Activated T-cell treated with anti-CD3 and anti-CD28 coated beads, Interleukin-2, amount 50 U/mL, for 72 hours (primary cell): ENCODE measurements at regions not wholly inside any gene's neighbourhood (a gene's known extent, or its start where the extent isn't known, plus 50 kb on each side); places are given as distances from the start of the nearest gene placed in this dataset.
A peak's percentile ranks its signal among the peaks of the same experiment; 100 is the strongest.

Experiments used
- ATAC-seq, 2 donors: fragments of 150-1000 bp; cut with Tn5 transposase; replicated peaks in 1 of 2; 2 replicates each; pipeline ENCODE4 v1.10.0; 2021; ENCODE audit warnings: moderate library complexity in 2 of 2, mild to moderate bottlenecking in 1 of 2
- DNase-seq, 2 donors: peaks; one replicate each; pipeline ENCODE4 v3.0.0; 2021 to 2022; ENCODE audit warnings: mixed read lengths in 1 of 2
- H3K27ac Mint-ChIP-seq: one replicate; pipeline ENCODE4 v1.8.0; 2022; ENCODE audit warnings: mild to moderate bottlenecking, moderate library complexity, mixed read lengths
- H3K27me3 Mint-ChIP-seq: one replicate; pipeline ENCODE4 v1.8.0; 2022; ENCODE audit warnings: low read depth, mixed read lengths
- H3K36me3 Mint-ChIP-seq, 2 donors: one replicate each; pipeline ENCODE4 v1.8.0; 2022; ENCODE audit warnings: mixed read lengths in 2 of 2, mild to moderate bottlenecking in 1 of 2; ENCODE audit not compliant: insufficient read depth in 2 of 2
- H3K4me1 Mint-ChIP-seq: one replicate; pipeline ENCODE4 v1.8.0; 2022; ENCODE audit warnings: low read depth, mixed read lengths
- H3K4me3 Mint-ChIP-seq, 2 donors: one replicate each; pipeline ENCODE4 v1.8.0; 2022; ENCODE audit warnings: mild to moderate bottlenecking in 2 of 2, mixed read lengths in 2 of 2, moderate library complexity in 2 of 2
- H3K9me3 Mint-ChIP-seq, 2 donors: one replicate each; pipeline ENCODE4 v1.8.0; 2022; ENCODE audit warnings: mixed read lengths in 2 of 2

DNA sequence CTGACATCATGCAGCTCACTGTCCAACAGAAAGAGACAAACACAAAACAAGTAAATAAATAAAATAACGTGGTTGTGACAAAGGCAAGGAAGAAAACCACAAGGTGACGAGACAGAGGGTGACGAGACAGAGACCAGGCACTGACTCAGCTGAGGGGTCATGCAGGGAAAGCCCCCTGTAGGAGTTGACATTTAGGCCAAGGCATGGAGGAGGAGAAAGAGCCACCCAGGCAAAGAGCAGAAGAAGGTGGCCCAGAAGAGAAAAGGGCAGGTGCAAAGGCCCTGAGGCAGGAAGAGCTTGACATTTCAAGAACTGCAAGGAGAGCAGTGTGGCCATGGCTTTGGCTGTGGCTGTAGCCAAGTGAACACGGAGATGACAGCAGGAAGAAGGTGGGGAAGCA lies 65.1 kb upstream of the ID3 start:
- DNase-seq (peak; percentile 68 to 79), ATAC-seq (peak; percentile 76 to 80)
- Mint-ChIP-seq H3K4me3 (peak overlapping the region; percentile 60 to 62), H3K4me1 (peaks cover 80% of the 10 kb centered on the region), H3K27me3 (no peaks in the 10 kb centered on the region), H3K36me3 (peaks cover 7 to 12% of the 10 kb centered on the region in 2 donors), H3K27ac (peak overlapping the region; percentile 84), H3K9me3 (peaks cover 8 to 12% of the 10 kb centered on the region in 2 donors)

DNA sequence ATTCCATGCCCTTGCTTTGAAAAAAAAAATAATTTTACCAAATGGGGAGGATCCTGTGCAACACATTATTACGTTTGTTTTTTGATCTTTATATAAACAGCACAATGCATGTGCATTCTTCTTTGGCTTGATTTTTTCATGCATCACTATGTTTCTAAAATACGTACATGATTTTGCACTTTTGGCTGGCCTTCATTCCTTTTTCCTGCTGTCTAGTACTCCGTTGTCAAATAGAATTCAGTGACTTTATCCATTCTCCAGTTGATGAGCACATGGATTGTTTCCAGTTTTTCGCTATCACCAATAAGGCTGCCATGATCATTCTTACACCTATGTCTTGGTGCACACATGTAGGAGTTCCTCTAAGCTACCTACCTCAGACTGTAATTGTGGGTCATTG lies 63.0 kb upstream of the ID3 start:
- H3K27ac Mint-ChIP-seq: no peak overlapping the region
- no peaks in the 10 kb centered on the region for H3K27me3 Mint-ChIP-seq
- H3K4me1 Mint-ChIP-seq: peaks cover 85% of the 10 kb centered on the region
- H3K36me3 Mint-ChIP-seq: peaks cover 7 to 16% of the 10 kb centered on the region in 2 donors
- peaks cover 8 to 12% of the 10 kb centered on the region in 2 donors for H3K9me3 Mint-ChIP-seq
- ATAC-seq: no peak
- no peak for DNase-seq
- no peak overlapping the region for H3K4me3 Mint-ChIP-seq

DNA sequence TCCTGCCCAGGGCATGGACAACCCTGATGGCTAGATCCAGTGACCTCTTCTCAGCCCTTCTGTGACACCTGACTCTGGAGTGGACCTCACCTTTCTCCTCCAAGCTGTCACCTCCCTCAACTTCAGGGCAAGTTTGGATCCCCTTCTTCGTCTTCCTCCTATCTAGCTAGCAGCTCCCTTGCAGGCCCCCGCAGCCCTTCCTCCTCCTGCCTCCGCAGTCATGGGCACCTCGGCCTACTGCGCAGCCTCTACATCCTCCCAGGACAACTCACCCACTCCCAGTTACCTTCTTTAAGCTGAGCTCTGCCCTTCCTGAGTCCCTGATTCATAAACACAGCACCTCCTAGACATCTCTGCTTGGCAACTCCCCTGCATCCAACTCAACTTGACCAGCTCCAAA lies 61.3 kb upstream of the ID3 start:
- Mint-ChIP-seq H3K36me3 (peaks cover 3 to 9% of the 10 kb centered on the region in 2 donors), H3K27ac (peak overlapping the region; percentile 42), H3K4me1 (peaks cover 85% of the 10 kb centered on the region), H3K4me3 (peak overlapping the region; percentile 56 to 63), H3K27me3 (no peaks in the 10 kb centered on the region), H3K9me3 (peaks cover 4% of the 10 kb centered on the region in 2 donors)
- ATAC-seq: no peak
- DNase-seq: no peak

DNA sequence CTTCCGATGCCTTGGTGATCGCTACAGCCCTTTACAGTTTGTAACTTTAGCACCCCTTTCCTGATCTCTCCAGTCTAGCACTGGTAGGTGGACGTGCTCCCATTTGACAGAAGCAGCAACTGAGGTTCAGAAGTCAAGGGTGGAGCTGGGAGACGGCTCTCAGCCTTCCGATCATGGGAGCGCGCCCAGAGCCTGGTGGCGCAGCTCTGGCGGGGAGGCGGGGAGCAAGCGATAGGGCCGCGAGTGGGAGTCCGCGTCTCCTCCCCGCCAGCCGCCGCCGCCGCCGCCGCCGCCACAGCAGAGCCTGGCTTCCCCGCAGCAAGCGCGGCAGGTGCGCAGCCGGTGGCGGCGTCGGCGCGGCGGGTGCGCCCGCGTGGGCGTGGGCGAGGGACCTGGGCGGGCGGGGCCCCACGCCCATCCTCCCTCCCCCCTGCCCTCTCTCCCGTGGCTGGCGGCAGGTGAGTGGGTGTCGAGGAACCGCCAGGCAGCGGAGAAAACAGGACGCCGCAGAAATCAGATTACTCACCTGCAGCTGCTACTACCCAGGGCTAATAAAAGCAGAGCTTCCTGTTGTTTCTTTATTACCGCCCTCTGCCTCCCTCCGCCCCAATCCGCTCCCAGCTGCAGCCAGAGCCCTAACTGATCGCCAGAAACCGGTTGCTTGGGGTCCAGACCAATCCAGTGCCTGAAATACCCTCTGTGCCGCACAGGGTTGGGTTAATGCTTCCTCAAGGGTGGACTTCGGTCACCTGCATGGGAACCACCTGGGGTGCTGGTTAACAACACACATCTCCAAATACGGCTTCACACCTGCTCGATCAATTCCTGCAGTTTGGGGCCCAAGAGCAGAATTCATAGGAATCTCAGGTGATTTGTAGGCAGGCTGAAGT lies 60.2 kb upstream of the ID3 start:
- H3K4me3 Mint-ChIP-seq: peak overlapping the region; percentile 64 to 76
- H3K27me3 Mint-ChIP-seq: no peaks in the 10 kb centered on the region
- ATAC-seq (peak; percentile 70 to 77), DNase-seq (peak; percentile 80 to 82)
- peaks cover 2 to 7% of the 10 kb centered on the region in 2 donors for H3K36me3 Mint-ChIP-seq
- peaks cover 3% of the 10 kb centered on the region in 2 donors for H3K9me3 Mint-ChIP-seq
- peaks cover 82% of the 10 kb centered on the region for H3K4me1 Mint-ChIP-seq
- H3K27ac Mint-ChIP-seq: peak overlapping the region; percentile 22

DNA sequence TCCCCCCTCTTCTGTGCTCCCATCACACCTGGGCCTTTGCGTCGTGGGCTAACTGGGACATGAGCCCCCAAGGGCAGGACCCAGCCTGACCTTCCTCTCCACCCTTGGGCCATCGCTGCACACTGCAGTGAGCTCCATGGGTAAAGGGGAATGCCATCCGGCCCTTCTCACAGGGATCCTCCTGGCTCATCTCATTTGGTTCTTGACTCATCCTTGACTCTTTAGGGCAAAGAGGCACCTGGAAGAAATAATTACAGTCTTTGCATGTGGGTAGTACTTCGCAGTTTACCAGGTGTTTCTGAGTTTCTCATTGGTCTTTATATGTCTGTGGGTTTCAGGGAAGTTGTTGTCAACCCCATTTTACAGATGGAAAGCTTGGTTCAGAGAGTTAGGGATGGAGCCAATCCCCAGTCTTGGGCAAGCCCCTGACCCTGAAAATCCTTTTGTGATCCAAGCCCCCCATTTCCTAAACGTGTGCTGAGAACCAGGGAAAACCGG lies 59.3 kb upstream of the ID3 start:
- no peak overlapping the region for H3K27ac Mint-ChIP-seq
- ATAC-seq (no peak), DNase-seq (no peak)
- peak overlapping the region; percentile 64 to 73 for H3K4me3 Mint-ChIP-seq
- H3K9me3 Mint-ChIP-seq: no peaks in the 10 kb centered on the region
- peaks cover 82% of the 10 kb centered on the region for H3K4me1 Mint-ChIP-seq
- H3K27me3 Mint-ChIP-seq: no peaks in the 10 kb centered on the region
- peaks cover 0 to 4% of the 10 kb centered on the region in 2 donors for H3K36me3 Mint-ChIP-seq

DNA sequence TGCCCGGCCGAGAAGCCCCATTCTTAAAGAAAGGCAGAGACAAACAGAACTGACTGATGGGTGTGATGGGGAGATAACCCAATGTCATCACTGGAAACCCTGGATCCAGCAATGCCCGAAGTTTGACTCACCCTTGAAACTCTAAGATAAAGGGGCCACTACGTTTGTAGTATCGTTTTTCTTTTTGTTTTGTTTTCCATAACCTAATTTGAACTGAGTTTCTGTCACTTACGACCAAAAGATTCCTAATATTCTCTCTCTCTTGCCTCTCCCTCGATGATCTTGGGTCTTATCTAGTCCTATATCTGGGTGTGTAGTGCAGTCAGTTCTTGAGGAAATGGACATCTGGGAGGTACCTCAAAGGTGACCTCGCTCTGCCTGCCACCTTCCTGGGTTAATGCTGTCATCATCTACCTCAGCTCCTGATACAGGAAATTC lies 57.8 kb upstream of the ID3 start:
- Mint-ChIP-seq H3K27ac (peak overlapping the region; percentile 71), H3K27me3 (no peaks in the 10 kb centered on the region), H3K4me1 (peaks cover 87% of the 10 kb centered on the region), H3K36me3 (peaks cover 0 to 4% of the 10 kb centered on the region in 2 donors), H3K9me3 (no peaks in the 10 kb centered on the region), H3K4me3 (peak overlapping the region in 1 of 2 donors; percentile 42)
- DNase-seq (peak; percentile 18 to 36), ATAC-seq (peak; percentile 25 to 39)

DNA sequence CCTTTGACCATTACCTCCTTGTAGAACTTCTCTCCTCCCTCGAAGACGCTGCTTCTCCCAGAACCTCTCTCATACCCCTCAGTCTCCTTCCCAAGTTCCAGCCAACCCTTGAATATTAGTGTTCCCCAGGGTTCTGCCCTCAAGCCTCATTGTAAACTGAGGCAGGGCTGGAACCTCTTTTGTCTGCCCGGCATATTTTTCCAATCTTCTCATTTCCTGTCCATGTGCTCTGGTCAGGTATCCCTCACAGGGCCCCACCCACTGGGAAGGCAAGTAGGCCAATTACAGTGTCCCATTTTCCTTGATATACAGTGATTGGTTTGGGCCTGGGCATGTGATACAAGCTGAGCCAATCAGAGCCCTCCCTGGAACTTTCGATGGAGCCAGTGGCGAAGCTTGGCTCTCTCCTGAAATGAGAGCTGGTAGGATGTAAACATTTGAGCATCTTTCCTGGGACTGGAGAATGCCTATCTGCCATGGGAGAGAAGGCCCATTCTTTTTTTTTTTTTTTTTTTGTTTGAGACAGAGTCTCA lies 57.1 kb upstream of the ID3 start:
- DNase-seq (no peak), ATAC-seq (no peak)
- Mint-ChIP-seq H3K4me1 (peaks cover 93% of the 10 kb centered on the region), H3K27me3 (no peaks in the 10 kb centered on the region), H3K36me3 (peaks cover 0 to 4% of the 10 kb centered on the region in 2 donors), H3K27ac (no peak overlapping the region), H3K4me3 (no peak overlapping the region), H3K9me3 (no peaks in the 10 kb centered on the region)

DNA sequence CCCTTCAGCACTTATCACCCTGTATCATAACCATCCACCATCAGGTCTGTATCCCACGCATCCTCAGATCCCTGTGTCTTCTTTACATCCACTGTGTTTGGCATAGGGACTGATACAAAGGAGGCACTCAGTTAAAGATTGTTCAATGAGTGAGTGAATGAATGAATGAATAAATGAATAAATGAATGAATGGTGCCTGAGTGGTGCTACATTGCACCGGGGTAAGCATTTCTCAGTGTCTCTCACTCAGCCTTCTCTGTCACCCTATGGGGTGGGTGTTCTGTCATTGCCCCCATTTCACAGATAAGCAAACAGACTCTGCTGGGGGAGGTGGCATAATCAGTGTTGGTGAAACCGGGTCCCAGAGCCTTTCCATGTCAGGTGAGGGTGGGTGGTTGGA lies 56.6 kb upstream of the ID3 start:
- Mint-ChIP-seq H3K4me3 (no peak overlapping the region), H3K27me3 (no peaks in the 10 kb centered on the region), H3K9me3 (no peaks in the 10 kb centered on the region), H3K36me3 (peaks cover 0 to 4% of the 10 kb centered on the region in 2 donors), H3K27ac (no peak overlapping the region), H3K4me1 (peaks cover 88% of the 10 kb centered on the region)
- DNase-seq (no peak), ATAC-seq (no peak)

DNA sequence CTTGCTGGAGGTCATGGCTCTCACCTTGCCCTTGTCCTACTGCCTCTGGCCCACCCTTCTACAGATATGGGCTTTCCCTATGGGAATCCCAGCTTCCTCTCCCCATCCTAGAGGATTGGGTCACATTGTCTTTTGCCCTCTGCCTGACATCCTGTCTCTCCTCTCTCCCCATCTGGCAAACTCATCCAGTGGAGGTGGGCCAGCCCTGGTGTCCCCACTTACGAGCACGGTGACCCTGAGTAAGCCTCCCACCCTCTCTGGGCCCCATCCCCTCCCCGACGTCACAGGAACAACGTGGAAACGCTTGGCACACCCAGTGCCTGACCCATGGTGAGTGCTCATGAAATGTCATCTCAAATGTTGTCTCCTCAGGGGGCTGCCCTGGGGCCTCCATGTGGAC lies 56.1 kb upstream of the ID3 start:
- H3K27me3 Mint-ChIP-seq: no peaks in the 10 kb centered on the region
- H3K4me3 Mint-ChIP-seq: no peak overlapping the region
- ATAC-seq: no peak
- H3K9me3 Mint-ChIP-seq: no peaks in the 10 kb centered on the region
- peaks cover 0 to 4% of the 10 kb centered on the region in 2 donors for H3K36me3 Mint-ChIP-seq
- peaks cover 84% of the 10 kb centered on the region for H3K4me1 Mint-ChIP-seq
- no peak overlapping the region for H3K27ac Mint-ChIP-seq
- no peak for DNase-seq

DNA sequence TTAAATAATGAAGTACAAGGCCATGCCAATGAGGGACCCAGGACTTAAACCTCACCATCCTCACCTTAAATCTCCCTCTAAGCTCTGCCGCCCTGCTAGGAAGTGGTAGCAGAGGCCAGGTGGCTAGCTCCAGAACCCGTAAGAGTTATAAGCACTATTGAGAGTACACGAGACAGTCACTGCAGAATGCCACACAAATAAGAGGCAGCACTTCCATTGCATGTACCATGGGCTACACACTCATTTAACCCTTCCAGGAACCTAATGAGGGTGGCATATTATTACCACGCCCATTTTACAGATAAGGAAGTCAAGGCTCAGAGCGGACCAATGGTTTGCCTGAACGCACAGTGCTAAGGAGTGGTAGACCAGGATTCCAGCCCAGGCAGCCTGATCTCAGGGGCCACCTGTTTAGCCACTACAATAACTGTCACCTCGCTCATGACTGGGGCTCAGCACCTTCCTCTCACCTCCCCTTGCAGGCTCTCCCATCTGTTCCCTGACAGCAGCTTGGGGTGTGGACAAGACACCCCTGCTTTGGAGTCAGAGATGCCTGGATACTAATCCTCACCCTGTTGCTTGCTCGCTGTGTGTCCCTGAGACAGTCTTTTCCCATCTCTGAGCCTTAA lies 54.8 kb upstream of the ID3 start:
- no peak overlapping the region for H3K4me3 Mint-ChIP-seq
- H3K27ac Mint-ChIP-seq: peak overlapping the region; percentile 85
- H3K4me1 Mint-ChIP-seq: peaks cover 74% of the 10 kb centered on the region
- H3K36me3 Mint-ChIP-seq: peaks cover 0 to 4% of the 10 kb centered on the region in 2 donors
- ATAC-seq: no peak
- H3K9me3 Mint-ChIP-seq: no peaks in the 10 kb centered on the region
- DNase-seq: no peak
- no peaks in the 10 kb centered on the region for H3K27me3 Mint-ChIP-seq

DNA sequence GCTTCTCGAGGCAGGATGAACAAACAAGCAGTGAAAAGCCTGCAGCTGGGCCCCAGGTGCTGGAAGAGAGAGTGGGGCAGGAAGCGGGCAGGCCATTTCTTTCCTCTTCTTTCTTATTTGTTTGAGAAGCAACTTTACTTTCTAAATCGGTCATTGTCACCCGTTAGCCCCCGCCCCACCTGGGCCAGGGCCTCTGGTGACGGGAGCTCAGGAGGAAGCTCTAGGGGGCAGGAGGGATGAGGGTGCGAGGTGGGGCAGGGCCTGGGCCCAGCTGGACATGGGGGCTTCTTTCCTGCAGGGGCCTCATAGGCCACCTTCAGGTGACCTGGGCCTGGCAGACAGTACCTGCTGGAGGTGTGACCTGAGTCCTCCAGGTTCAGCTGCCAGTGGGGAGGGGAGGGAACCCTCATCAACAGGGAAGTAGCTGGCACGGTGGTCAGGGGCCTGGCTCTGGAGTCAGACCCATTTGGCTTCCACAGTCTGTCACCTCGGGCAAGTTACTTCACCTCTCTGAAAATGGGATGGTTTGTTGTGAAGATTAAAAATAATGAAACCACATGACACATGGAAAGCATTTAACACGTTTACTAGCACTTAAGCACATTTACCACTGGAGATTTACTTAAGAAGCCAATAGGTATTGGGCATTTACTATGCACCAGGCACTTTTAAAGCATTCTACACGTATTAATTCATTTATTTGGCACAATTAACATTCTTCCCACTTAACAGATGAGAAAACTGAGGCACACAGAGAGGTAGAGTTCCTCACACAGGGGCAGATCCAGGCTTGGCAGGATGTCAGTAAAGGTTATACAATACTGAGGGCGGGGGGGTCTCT lies 54.1 kb upstream of the ID3 start:
- ATAC-seq: peak; percentile 65 to 78
- peak; percentile 68 to 72 for DNase-seq
- peak overlapping the region; percentile 85 for H3K27ac Mint-ChIP-seq
- peaks cover 73% of the 10 kb centered on the region for H3K4me1 Mint-ChIP-seq
- H3K9me3 Mint-ChIP-seq: no peaks in the 10 kb centered on the region
- peak overlapping the region; percentile 74 to 76 for H3K4me3 Mint-ChIP-seq
- H3K27me3 Mint-ChIP-seq: no peaks in the 10 kb centered on the region
- peaks cover 0 to 2% of the 10 kb centered on the region in 2 donors for H3K36me3 Mint-ChIP-seq

DNA sequence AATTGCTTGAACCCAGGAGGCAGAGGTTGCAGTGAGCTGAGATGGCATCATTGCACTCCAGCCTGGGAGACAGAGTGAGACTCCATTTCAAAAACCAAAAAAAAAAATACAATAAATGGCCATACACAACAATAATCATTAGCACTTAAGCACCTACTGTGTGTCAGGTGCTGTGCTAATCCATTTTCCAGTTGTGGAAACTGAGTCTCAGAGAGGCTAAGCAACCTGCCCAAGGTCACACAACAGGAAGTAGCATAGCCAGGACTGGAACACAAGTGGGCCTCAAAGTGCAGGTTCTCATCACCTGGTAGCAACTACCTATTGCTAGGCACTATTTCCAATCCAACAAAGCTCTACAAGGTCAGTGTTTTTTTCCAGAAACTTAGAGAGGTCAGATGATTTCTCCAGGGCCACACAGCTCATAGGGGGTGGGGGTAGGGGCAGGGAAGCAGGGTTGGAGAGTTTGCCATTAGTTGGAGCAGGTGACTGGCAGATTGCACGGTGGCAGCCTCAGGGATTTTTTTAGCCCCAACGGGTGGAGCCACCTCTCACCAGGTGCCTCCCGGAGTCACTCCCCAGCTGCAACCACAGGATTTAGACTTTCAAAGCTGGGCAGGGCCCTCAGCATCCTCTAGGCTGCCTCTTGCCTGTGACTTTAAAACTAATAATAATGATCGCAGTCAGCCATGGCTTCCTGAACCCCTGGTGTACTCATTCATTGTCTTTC lies 52.5 kb upstream of the ID3 start:
- H3K9me3 Mint-ChIP-seq: no peaks in the 10 kb centered on the region
- peak overlapping the region; percentile 74 to 76 for H3K4me3 Mint-ChIP-seq
- no peak overlapping the region for H3K27ac Mint-ChIP-seq
- peaks cover 71% of the 10 kb centered on the region for H3K4me1 Mint-ChIP-seq
- no peak for ATAC-seq
- H3K36me3 Mint-ChIP-seq: no peaks in the 10 kb centered on the region
- no peaks in the 10 kb centered on the region for H3K27me3 Mint-ChIP-seq
- DNase-seq: no peak
